Suprapubic skin (tissue), 4 donors: ENCODE measurements at regions not wholly inside any gene's neighbourhood (a gene's known extent, or its start where the extent isn't known, plus 50 kb on each side); places are given as distances from the start of the nearest gene placed in this dataset.

Source experiments
- DNase-seq, 2 donors: peaks; one replicate each; pipeline ENCODE4 v3.0.0-alpha.2; 2019; ENCODE audit warnings: low spot score in 2 of 2
- H3K27ac ChIP-seq: fragments of 200-600 bp; sonication (generic); one replicate; pipeline ENCODE4 v1.5.1; 2019
- H3K27me3 ChIP-seq: fragments of 200-600 bp; sonication (generic); one replicate; pipeline ENCODE4 v1.5.1; 2019
- H3K36me3 ChIP-seq: fragments of 200-600 bp; sonication (generic); one replicate; pipeline ENCODE4 v1.5.1; 2019
- H3K4me1 ChIP-seq: fragments of 200-600 bp; sonication (generic); one replicate; pipeline ENCODE4 v1.5.1; 2019
- H3K4me3 ChIP-seq: fragments of 200-600 bp; sonication (generic); one replicate; pipeline ENCODE4 v1.5.1; 2019; ENCODE audit warnings: mild to moderate bottlenecking
- H3K9me3 ChIP-seq: fragments of 200-600 bp; sonication (generic); one replicate; pipeline ENCODE4 v1.5.1; 2019
- CTCF ChIP-seq, 2 donors: fragments of 200-600 bp in 1 of 2; fragments of 450-650 bp in 1 of 2; sonication (generic) in 1 of 2; IDR thresholded peaks; one replicate each; pipeline ENCODE4 v1.5.1; 2016 to 2019; ENCODE audit warnings: antibody characterized with exemption in 2 of 2, mild to moderate bottlenecking in 1 of 2, moderate library complexity in 1 of 2
- EP300 ChIP-seq: sonication (generic); formaldehyde crosslinking; IDR thresholded peaks from one replicate; pipeline ENCODE4 v1.6.1; 2017; ENCODE audit warnings: antibody characterized with exemption
- POLR2A ChIP-seq, 2 donors: fragments of 450-650 bp; IDR thresholded peaks; one replicate each; pipeline ENCODE4 v1.6.1; 2017; ENCODE audit warnings: antibody characterized with exemption in 2 of 2, mild to moderate bottlenecking in 2 of 2, moderate library complexity in 2 of 2
- POLR2AphosphoS5 ChIP-seq, 3 donors: sonication (generic); formaldehyde crosslinking; IDR thresholded peaks; one replicate each; pipeline ENCODE4 v1.6.1; 2017; ENCODE audit warnings: antibody characterized with exemption in 3 of 3
- WGBS: methylation state at CpG from one replicate; pipeline ENCODE4 v1.1.5; 2018; 5-methylcytosine and 5-hydroxymethylcytosine counted together

DNA sequence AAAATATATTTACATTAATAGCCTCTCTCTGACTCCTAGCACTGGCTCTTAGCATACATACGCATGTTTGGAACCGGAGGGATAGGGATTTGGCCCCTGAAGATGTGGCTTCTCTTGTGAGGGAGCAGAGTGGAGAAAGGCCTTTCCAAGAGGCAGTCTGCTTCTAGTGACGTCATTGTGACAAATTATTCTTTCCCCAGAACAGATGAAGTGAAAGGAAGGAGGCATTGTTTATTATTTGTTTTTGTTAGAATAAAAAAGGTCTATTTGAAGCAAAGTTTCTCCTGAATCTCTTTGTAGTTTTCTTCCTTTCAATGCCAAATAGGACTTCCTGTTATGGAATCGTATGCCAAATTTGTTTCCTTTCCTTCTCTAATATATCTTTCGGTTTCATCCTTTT, 361.6 kb downstream of the ICE1 start:
- Histone ChIP-seq H3K27ac (no peak overlapping the region), H3K4me3 (no peak overlapping the region), H3K27me3 (no peaks in the 10 kb centered on the region), H3K4me1 (no peaks in the 10 kb centered on the region), H3K9me3 (peaks cover 3% of the 10 kb centered on the region), H3K36me3 (no peaks in the 10 kb centered on the region)
- no peak for TF ChIP-seq EP300
- TF ChIP-seq POLR2A (IDR thresholded peaks at IDR 0.05), result no peak
- DNase-seq, result no peak
- 46% methylated on average over 5 of the region's 5 CpGs for WGBS

- Histone ChIP-seq H3K4me1 (no peaks in the 10 kb centered on the region), H3K36me3 (no peaks in the 10 kb centered on the region), H3K4me3 (no peak overlapping the region), H3K9me3 (peaks cover under 1% of the 10 kb centered on the region), H3K27ac (no peak overlapping the region), H3K27me3 (no peaks in the 10 kb centered on the region)
- DNase-seq, result no peak
- WGBS, result 83% methylated on average over 2 of the region's 2 CpGs
- TF ChIP-seq POLR2A (IDR thresholded peaks at IDR 0.05) (no peak), POLR2AphosphoS5 (IDR thresholded peaks at IDR 0.05) (no peak), CTCF (IDR thresholded peaks at IDR 0.05) (no peak), EP300 (no peak)
These were observed 360.5 kb downstream of the ICE1 start for GRCh38 chr5:5783021-5783420.

GRCh38 chr5:5782402-5782801, 359.9 kb downstream of the ICE1 start:
- TF ChIP-seq EP300 (no peak), POLR2A (IDR thresholded peaks at IDR 0.05) (no peak), POLR2AphosphoS5 (IDR thresholded peaks at IDR 0.05) (no peak), CTCF (IDR thresholded peaks at IDR 0.05) (no peak)
- Histone ChIP-seq H3K9me3 (no peaks in the 10 kb centered on the region), H3K27ac (no peak overlapping the region), H3K36me3 (no peaks in the 10 kb centered on the region), H3K4me3 (no peak overlapping the region), H3K27me3 (no peaks in the 10 kb centered on the region), H3K4me1 (no peaks in the 10 kb centered on the region)
- DNase-seq, result no peak
- WGBS, result 92% methylated on average over 4 of the region's 4 CpGs

DNA sequence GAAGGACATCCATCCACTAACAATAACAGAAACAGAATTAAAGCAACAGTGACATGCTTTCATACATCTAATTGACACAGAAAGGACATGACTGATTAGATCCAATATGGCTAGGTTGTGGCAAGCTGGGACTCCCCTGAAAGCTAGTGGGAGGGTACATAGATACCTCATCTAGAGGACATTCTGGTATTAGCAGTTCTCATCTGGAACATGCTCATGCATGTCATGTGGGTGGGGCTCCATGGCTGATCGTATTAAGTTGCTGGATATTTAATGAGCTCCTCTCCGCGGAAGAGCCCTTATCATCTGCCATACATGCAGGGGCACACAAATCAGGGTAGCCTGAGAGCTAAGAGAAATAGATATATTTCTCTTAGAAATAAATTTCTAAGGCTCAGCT, 358.9 kb downstream of the ICE1 start:
- 47% methylated on average over 3 of the region's 3 CpGs for WGBS

DNA sequence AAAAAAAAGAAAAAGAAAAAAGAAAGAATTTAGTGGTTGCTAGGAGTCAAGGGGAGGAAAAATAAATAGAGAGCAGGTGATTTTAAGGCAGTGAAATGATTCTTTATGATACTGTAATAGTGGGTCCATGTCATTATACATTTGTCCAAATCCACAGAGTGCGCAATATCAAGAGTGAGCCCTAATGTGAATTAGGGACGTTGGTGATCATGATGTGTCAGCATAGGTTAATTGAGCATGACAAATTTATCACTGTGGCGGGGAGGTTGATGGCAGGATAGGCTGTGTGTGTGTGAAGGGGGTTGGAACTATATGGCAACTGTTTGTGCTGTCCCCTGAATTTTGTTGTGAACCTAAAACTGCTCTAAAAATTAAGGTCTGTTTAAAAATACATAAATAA, 357.8 kb downstream of the ICE1 start:
- Histone ChIP-seq H3K27me3 (no peaks in the 10 kb centered on the region), H3K4me3 (no peak overlapping the region), H3K27ac (no peak overlapping the region), H3K9me3 (no peaks in the 10 kb centered on the region), H3K36me3 (no peaks in the 10 kb centered on the region), H3K4me1 (no peaks in the 10 kb centered on the region)
- no peak for DNase-seq
- 84% methylated on average over 3 of the region's 3 CpGs for WGBS
- no peak for TF ChIP-seq POLR2AphosphoS5 (IDR thresholded peaks at IDR 0.05)
- no peak for TF ChIP-seq EP300
- TF ChIP-seq POLR2A (IDR thresholded peaks at IDR 0.05), result no peak
- no peak for TF ChIP-seq CTCF (IDR thresholded peaks at IDR 0.05)

More for the DNA sequence above, 358.9 kb downstream of the ICE1 start:
- Histone ChIP-seq H3K4me1 (no peaks in the 10 kb centered on the region), H3K27me3 (no peaks in the 10 kb centered on the region), H3K4me3 (no peak overlapping the region), H3K9me3 (no peaks in the 10 kb centered on the region), H3K27ac (no peak overlapping the region), H3K36me3 (no peaks in the 10 kb centered on the region)
- TF ChIP-seq POLR2A (IDR thresholded peaks at IDR 0.05) (no peak), EP300 (no peak), POLR2AphosphoS5 (IDR thresholded peaks at IDR 0.05) (no peak), CTCF (IDR thresholded peaks at IDR 0.05) (no peak)
- DNase-seq, result no peak

GRCh38 chr5:5777013-5777412, 354.5 kb downstream of the ICE1 start:
- Histone ChIP-seq H3K4me3 (no peak overlapping the region), H3K27ac (no peak overlapping the region), H3K9me3 (no peaks in the 10 kb centered on the region), H3K27me3 (no peaks in the 10 kb centered on the region), H3K36me3 (no peaks in the 10 kb centered on the region), H3K4me1 (no peaks in the 10 kb centered on the region)
- no peak for TF ChIP-seq CTCF (IDR thresholded peaks at IDR 0.05)
- no peak for TF ChIP-seq EP300
- TF ChIP-seq POLR2AphosphoS5 (IDR thresholded peaks at IDR 0.05), result no peak
- TF ChIP-seq POLR2A (IDR thresholded peaks at IDR 0.05), result no peak
- 92% methylated on average over 2 of the region's 2 CpGs for WGBS
- no peak for DNase-seq
